ENCODE measurements at regions not wholly inside any gene's neighbourhood (a gene's known extent, or its start where the extent isn't known, plus 50 kb on each side); places are given as distances from the start of the nearest gene placed in this dataset.

GRCh38 chr5:88401228-88401627 lies 132.6 kb upstream of the TMEM161B start:
- Histone ChIP-seq H3K27ac (no peak overlapping the region), H3K9ac (no peak overlapping the region), H2AFZ (no peak overlapping the region), H3K4me3 (ENCODE audit: low read depth, low read length) (no peak overlapping the region), H3K36me3 (ENCODE audit: control insufficient read depth, insufficient read depth, low read length) (no peaks in the 10 kb centered on the region), H3K4me2 (ENCODE audit: low read length) (no peak overlapping the region), H3K27me3 (ENCODE audit: control insufficient read depth, insufficient read depth, low read length) (no peaks in the 10 kb centered on the region), H3K4me1 (no peaks in the 10 kb centered on the region), H3K9me3 (ENCODE audit: control insufficient read depth, low read length) (no peaks in the 10 kb centered on the region), H3K79me2 (no peaks in the 10 kb centered on the region)
- no peak for TF ChIP-seq CTCF (IDR thresholded peaks at IDR 0.05)

GRCh38 chr5:88399561-88399960 lies 130.9 kb upstream of the TMEM161B start:
- no peak overlapping the region for H3K27ac ChIP-seq
- no peaks in the 10 kb centered on the region for H3K27me3 ChIP-seq (ENCODE audit: control insufficient read depth, insufficient read depth, low read length)
- no peaks in the 10 kb centered on the region for H3K4me1 ChIP-seq
- no peak overlapping the region for H3K4me2 ChIP-seq (ENCODE audit: low read length)
- TF ChIP-seq CTCF (IDR thresholded peaks at IDR 0.05), result no peak
- H3K9me3 ChIP-seq (ENCODE audit: control insufficient read depth, low read length), result no peaks in the 10 kb centered on the region
- no peaks in the 10 kb centered on the region for H3K36me3 ChIP-seq (ENCODE audit: control insufficient read depth, insufficient read depth, low read length)
- no peak overlapping the region for H3K9ac ChIP-seq
- H3K4me3 ChIP-seq (ENCODE audit: low read depth, low read length), result no peak overlapping the region
- no peaks in the 10 kb centered on the region for H3K79me2 ChIP-seq
- H2AFZ ChIP-seq, result no peak overlapping the region

- H3K4me2 ChIP-seq (ENCODE audit: low read length), result no peak overlapping the region
- no peak overlapping the region for H2AFZ ChIP-seq
- TF ChIP-seq CTCF (IDR thresholded peaks at IDR 0.05), result no peak
- H3K79me2 ChIP-seq, result no peaks in the 10 kb centered on the region
- H3K4me3 ChIP-seq (ENCODE audit: low read depth, low read length), result no peak overlapping the region
- no peaks in the 10 kb centered on the region for H3K27me3 ChIP-seq (ENCODE audit: control insufficient read depth, insufficient read depth, low read length)
- no peaks in the 10 kb centered on the region for H3K4me1 ChIP-seq
- no peaks in the 10 kb centered on the region for H3K36me3 ChIP-seq (ENCODE audit: control insufficient read depth, insufficient read depth, low read length)
- no peaks in the 10 kb centered on the region for H3K9me3 ChIP-seq (ENCODE audit: control insufficient read depth, low read length)
- no peak overlapping the region for H3K9ac ChIP-seq
- H3K27ac ChIP-seq, result no peak overlapping the region
These were observed 129.7 kb upstream of the TMEM161B start for GRCh38 chr5:88398316-88398715.

GRCh38 chr5:88396751-88397281 lies 128.2 kb upstream of the TMEM161B start:
- Histone ChIP-seq H3K4me3 (ENCODE audit: low read depth, low read length) (no peak overlapping the region), H3K27ac (no peak overlapping the region), H3K27me3 (ENCODE audit: control insufficient read depth, insufficient read depth, low read length) (no peaks in the 10 kb centered on the region), H3K4me2 (ENCODE audit: low read length) (no peak overlapping the region), H3K79me2 (no peaks in the 10 kb centered on the region), H3K36me3 (ENCODE audit: control insufficient read depth, insufficient read depth, low read length) (no peaks in the 10 kb centered on the region), H3K9me3 (ENCODE audit: control insufficient read depth, low read length) (no peaks in the 10 kb centered on the region), H3K4me1 (no peaks in the 10 kb centered on the region), H2AFZ (no peak overlapping the region), H3K9ac (no peak overlapping the region)
- TF ChIP-seq CTCF (IDR thresholded peaks at IDR 0.05), result no peak

- Histone ChIP-seq H3K4me3 (ENCODE audit: low read depth, low read length) (no peak overlapping the region), H3K4me2 (ENCODE audit: low read length) (no peak overlapping the region), H3K9ac (no peak overlapping the region), H2AFZ (no peak overlapping the region), H3K79me2 (no peaks in the 10 kb centered on the region), H3K36me3 (ENCODE audit: control insufficient read depth, insufficient read depth, low read length) (no peaks in the 10 kb centered on the region), H3K9me3 (ENCODE audit: control insufficient read depth, low read length) (no peaks in the 10 kb centered on the region), H3K4me1 (no peaks in the 10 kb centered on the region), H3K27ac (no peak overlapping the region), H3K27me3 (ENCODE audit: control insufficient read depth, insufficient read depth, low read length) (no peaks in the 10 kb centered on the region)
- TF ChIP-seq CTCF (IDR thresholded peaks at IDR 0.05), result no peak
These were observed 127.4 kb upstream of the TMEM161B start for GRCh38 chr5:88396000-88396535.

All from parathyroid adenoma (tissue), 2 donors.